OCI-LY3 (cell line): ENCODE measurements at regions not wholly inside any gene's neighbourhood (a gene's known extent, or its start where the extent isn't known, plus 50 kb on each side); places are given as distances from the start of the nearest gene placed in this dataset.

Experiments used
- H2AFZ ChIP-seq: fragments of 200-600, 300-600 bp; shearing (Covaris generic); 2 replicates; pipeline ENCODE4 v1.6.0; 2014; ENCODE audit warnings: antibody characterized with exemption, low read depth, low read length
- H3K27ac ChIP-seq: fragments of 200-600, 300-600 bp; sonication (generic); 2 replicates; pipeline ENCODE4 v1.5.1; 2014; ENCODE audit warnings: mild to moderate bottlenecking, low read length, moderate library complexity, mixed read lengths
- H3K27me3 ChIP-seq: fragments of 200-600, 300-600 bp; sonication (generic); 2 replicates; pipeline ENCODE4 v1.6.1; 2014; ENCODE audit warnings: low read depth, low read length, mixed read lengths
- H3K36me3 ChIP-seq: fragments of 200-600, 300-600 bp; sonication (generic); replicated peaks from 2 replicates; pipeline ENCODE3; 2014; ENCODE audit warnings: low read depth, low read length, mixed read lengths
- H3K4me1 ChIP-seq: fragments of 300-600, 200-600 bp; sonication (generic); 2 replicates; pipeline ENCODE4 v1.6.1; 2014; ENCODE audit warnings: low read length, mixed read lengths
- H3K4me2 ChIP-seq: fragments of 200-600, 300-600 bp; sonication (generic); 2 replicates; pipeline ENCODE4 v1.6.1; 2014; ENCODE audit warnings: low read length, mixed read lengths
- H3K4me3 ChIP-seq: fragments of 300-600, 200-600 bp; sonication (generic); 2 replicates; pipeline ENCODE4 v1.5.1; 2014; ENCODE audit warnings: antibody characterized with exemption, mild to moderate bottlenecking, low read length, moderate library complexity
- H3K79me2 ChIP-seq: fragments of 300-600, 200-600 bp; shearing (Covaris generic); 2 replicates; pipeline ENCODE4 v1.6.1; 2014; ENCODE audit warnings: mild to moderate bottlenecking, low read length, mixed read lengths
- H3K9ac ChIP-seq: fragments of 300-600, 200-600 bp; shearing (Covaris generic); 2 replicates; pipeline ENCODE4 v1.6.0; 2014; ENCODE audit warnings: mild to moderate bottlenecking, low read length, moderate library complexity
- H3K9me3 ChIP-seq: fragments of 200-600, 300-600 bp; shearing (Covaris generic); 2 replicates; pipeline ENCODE4 v1.6.1; 2014; ENCODE audit warnings: low read length, mixed read lengths; ENCODE audit not compliant: insufficient read depth
- H4K20me1 ChIP-seq: fragments of 200-600, 300-600 bp; sonication (generic); 2 replicates; pipeline ENCODE4 v1.6.1; 2016; ENCODE audit warnings: low read length, mixed read lengths; ENCODE audit not compliant: insufficient read depth
- CTCF ChIP-seq: fragments of 200-600, 300-600 bp; sonication (generic); IDR thresholded peaks from 2 replicates; pipeline ENCODE4 v1.5.1; 2014; ENCODE audit warnings: antibody characterized with exemption, low read length, low read depth
- EZH2phosphoT487 ChIP-seq: fragments of 200-600 bp; shearing (Covaris generic); IDR thresholded peaks from 2 replicates; pipeline ENCODE4 v1.6.1; 2018; ENCODE audit warnings: antibody characterized with exemption, mixed run types, low read depth

GRCh38 chrX:112901869-112902725, 61.5 kb upstream of the AMOT start:
- no peak overlapping the region for H3K9ac ChIP-seq
- H3K27ac ChIP-seq: no peak overlapping the region
- H3K4me3 ChIP-seq: no peak overlapping the region
- no peak for TF ChIP-seq EZH2phosphoT487
- no peak for TF ChIP-seq CTCF
- no peaks in the 10 kb centered on the region for H3K27me3 ChIP-seq
- no peaks in the 10 kb centered on the region for H3K36me3 ChIP-seq
- no peaks in the 10 kb centered on the region for H3K9me3 ChIP-seq
- no peak overlapping the region for H3K4me2 ChIP-seq
- no peak overlapping the region for H2AFZ ChIP-seq
- H4K20me1 ChIP-seq: no peaks in the 10 kb centered on the region
- no peaks in the 10 kb centered on the region for H3K4me1 ChIP-seq
- H3K79me2 ChIP-seq: no peaks in the 10 kb centered on the region

GRCh38 chrX:112896051-112896450, 55.4 kb upstream of the AMOT start:
- H3K27ac ChIP-seq: no peak overlapping the region
- TF ChIP-seq EZH2phosphoT487: no peak
- TF ChIP-seq CTCF: no peak
- no peak overlapping the region for H3K9ac ChIP-seq
- H3K4me3 ChIP-seq: no peak overlapping the region
- no peak overlapping the region for H2AFZ ChIP-seq
- no peaks in the 10 kb centered on the region for H3K79me2 ChIP-seq
- H4K20me1 ChIP-seq: no peaks in the 10 kb centered on the region
- no peaks in the 10 kb centered on the region for H3K36me3 ChIP-seq
- H3K4me1 ChIP-seq: no peaks in the 10 kb centered on the region
- H3K27me3 ChIP-seq: no peaks in the 10 kb centered on the region
- no peak overlapping the region for H3K4me2 ChIP-seq
- no peaks in the 10 kb centered on the region for H3K9me3 ChIP-seq
